ENCODE measurements at regions not wholly inside any gene's neighbourhood (a gene's known extent, or its start where the extent isn't known, plus 50 kb on each side); places are given as distances from the start of the nearest gene placed in this dataset.

- FAIRE-seq (no peak), DNase-seq (ENCODE audit: insufficient read length, low spot score) (no peak)
- TF ChIP-seq TAF1 (IDR thresholded peaks at IDR 0.05; ENCODE audit: low read depth, low read length) (no peak), POLR2AphosphoS5 (IDR thresholded peaks at IDR 0.05; ENCODE audit: low read depth, low read length) (no peak), POU2F2 (IDR thresholded peaks at IDR 0.05; ENCODE audit: low read depth, low read length) (no peak), SPI1 (IDR thresholded peaks at IDR 0.05; ENCODE audit: low read depth, low read length) (no peak), PAX5 (IDR thresholded peaks at IDR 0.05; ENCODE audit: insufficient read depth, low read length, severe bottlenecking) (no peak)
These were observed 66.6 kb upstream of the ZNF469 start for GRCh38 chr16:88316151-88316550.

DNA sequence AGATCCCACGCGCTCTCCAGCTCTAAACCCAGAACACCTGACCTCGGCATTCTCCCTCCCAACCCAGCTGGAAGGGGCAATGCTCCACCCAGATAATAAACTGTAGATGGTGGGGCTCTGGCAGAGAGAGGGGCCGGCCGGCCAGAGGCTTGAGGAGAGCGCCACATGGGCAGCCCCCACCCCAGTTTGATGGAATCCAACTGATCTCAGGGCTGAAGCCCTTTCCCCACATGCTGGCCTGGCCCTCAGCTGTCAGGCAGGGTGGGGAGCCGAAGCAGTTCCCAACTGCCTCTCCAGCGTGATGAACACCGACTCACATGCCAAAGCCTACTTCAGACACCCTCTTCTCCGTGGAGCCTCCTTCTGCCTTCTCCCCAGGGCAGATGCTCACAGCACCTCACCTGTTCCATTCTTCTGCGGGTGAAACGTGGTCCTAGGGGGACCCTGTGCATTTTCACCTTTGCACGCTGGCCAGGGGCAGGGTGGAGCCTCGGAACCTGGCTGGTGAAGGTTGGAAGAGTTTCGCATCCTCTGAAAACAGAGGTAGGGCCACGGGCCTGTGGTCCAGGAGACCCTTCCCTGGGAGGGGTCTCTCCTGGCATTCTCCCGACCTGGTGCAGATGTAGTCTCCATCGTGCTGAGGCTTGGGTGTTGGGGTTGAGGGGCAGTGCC is 65.7 kb upstream of the ZNF469 start:
- TF ChIP-seq POLR2A (IDR thresholded peaks at IDR 0.05; ENCODE audit: low read depth, low read length) (no peak), PAX5 (IDR thresholded peaks at IDR 0.05; ENCODE audit: insufficient read depth, low read length, severe bottlenecking) (no peak), POU2F2 (IDR thresholded peaks at IDR 0.05; ENCODE audit: low read depth, low read length) (no peak), POLR2AphosphoS5 (IDR thresholded peaks at IDR 0.05; ENCODE audit: low read depth, low read length) (no peak), TAF1 (IDR thresholded peaks at IDR 0.05; ENCODE audit: low read depth, low read length) (no peak), SPI1 (IDR thresholded peaks at IDR 0.05; ENCODE audit: low read depth, low read length) (no peak)
- FAIRE-seq, result no peak

DNA sequence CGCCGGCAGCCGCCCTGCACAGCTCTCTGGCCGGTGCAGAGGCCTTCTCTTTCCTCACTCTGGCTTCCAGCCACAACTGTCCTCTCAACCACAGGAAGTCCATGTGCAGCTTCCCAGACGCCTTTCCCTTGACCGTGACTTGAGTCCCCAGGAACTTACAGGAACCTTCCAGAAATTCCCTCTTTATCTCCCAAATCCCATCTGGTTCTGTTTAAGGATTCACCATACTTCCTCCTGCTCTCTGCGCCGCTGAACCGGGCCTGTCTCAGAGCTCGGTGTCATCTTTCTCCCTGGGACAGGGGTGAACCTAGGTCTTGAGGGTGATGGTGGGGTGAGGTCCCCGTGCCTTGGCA is 65.2 kb upstream of the ZNF469 start:
- no peak for TF ChIP-seq TAF1 (IDR thresholded peaks at IDR 0.05; ENCODE audit: low read depth, low read length)
- DNase-seq (ENCODE audit: insufficient read length, low spot score), result no peak
- no peak for FAIRE-seq

More for the DNA sequence above, 65.7 kb upstream of the ZNF469 start:
- no peak for DNase-seq (ENCODE audit: insufficient read length, low spot score)

GRCh38 chr16:88318051-88318450 is 64.7 kb upstream of the ZNF469 start:
- FAIRE-seq (no peak), DNase-seq (ENCODE audit: insufficient read length, low spot score) (no peak)
- TF ChIP-seq PAX5 (IDR thresholded peaks at IDR 0.05; ENCODE audit: insufficient read depth, low read length, severe bottlenecking) (no peak), SPI1 (IDR thresholded peaks at IDR 0.05; ENCODE audit: low read depth, low read length) (no peak), POLR2A (IDR thresholded peaks at IDR 0.05; ENCODE audit: low read depth, low read length) (no peak), TAF1 (IDR thresholded peaks at IDR 0.05; ENCODE audit: low read depth, low read length) (no peak), POLR2AphosphoS5 (IDR thresholded peaks at IDR 0.05; ENCODE audit: low read depth, low read length) (no peak), POU2F2 (IDR thresholded peaks at IDR 0.05; ENCODE audit: low read depth, low read length) (no peak)

GRCh38 chr16:88318521-88318920 is 64.2 kb upstream of the ZNF469 start:
- TF ChIP-seq SPI1 (IDR thresholded peaks at IDR 0.05; ENCODE audit: low read depth, low read length), result no peak
- no peak for TF ChIP-seq POLR2AphosphoS5 (IDR thresholded peaks at IDR 0.05; ENCODE audit: low read depth, low read length)
- no peak for TF ChIP-seq POLR2A (IDR thresholded peaks at IDR 0.05; ENCODE audit: low read depth, low read length)
- TF ChIP-seq TAF1 (IDR thresholded peaks at IDR 0.05; ENCODE audit: low read depth, low read length), result no peak
- TF ChIP-seq POU2F2 (IDR thresholded peaks at IDR 0.05; ENCODE audit: low read depth, low read length), result no peak
- no peak for TF ChIP-seq PAX5 (IDR thresholded peaks at IDR 0.05; ENCODE audit: insufficient read depth, low read length, severe bottlenecking)
- DNase-seq (ENCODE audit: insufficient read length, low spot score), result no peak
- FAIRE-seq, result no peak

DNA sequence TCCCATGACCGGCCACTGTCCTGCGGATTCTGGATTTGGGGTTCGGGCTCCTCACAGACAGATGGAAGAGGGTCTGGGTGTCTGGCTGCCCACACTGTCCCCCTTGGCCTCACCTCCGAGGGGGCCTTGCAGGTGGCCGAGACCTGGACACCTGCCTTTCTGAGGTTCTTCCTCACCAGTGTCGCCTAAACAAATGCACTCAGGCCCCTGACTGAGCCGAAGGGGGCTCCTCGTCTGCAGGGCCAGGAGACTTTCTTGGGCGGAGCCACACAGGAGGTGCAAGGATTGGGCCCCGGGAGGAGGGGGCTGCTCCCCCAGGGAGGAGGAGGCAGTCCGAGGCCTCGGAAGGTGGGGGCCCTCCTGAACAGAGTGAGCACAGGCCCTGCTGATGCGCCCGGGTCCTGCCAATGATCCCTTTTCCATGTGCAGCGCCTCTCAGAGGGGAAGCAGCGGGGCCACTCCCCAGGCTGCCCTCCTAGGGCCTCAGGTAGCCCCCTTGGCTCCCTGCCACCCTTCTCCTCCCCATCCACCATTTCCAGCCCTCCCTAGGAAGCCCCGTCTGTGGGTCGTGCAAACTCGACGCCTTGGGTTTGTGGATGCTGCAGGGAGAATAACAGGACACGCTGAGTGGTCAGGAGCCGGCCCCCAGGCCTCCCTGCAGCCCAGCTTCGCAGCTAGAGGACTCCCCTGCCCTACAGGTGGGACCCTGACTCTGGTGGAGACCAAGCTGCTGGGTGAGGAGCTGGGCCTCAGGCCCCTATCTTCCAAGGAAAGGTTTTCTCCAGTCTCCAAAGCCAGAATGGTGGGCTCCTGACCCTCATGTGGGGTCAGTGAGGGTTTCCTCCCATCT is 63.4 kb upstream of the ZNF469 start:
- FAIRE-seq (no peak), DNase-seq (ENCODE audit: insufficient read length, low spot score) (no peak)
- TF ChIP-seq POU2F2 (IDR thresholded peaks at IDR 0.05; ENCODE audit: low read depth, low read length) (no peak), PAX5 (IDR thresholded peaks at IDR 0.05; ENCODE audit: insufficient read depth, low read length, severe bottlenecking) (no peak), POLR2AphosphoS5 (IDR thresholded peaks at IDR 0.05; ENCODE audit: low read depth, low read length) (no peak), POLR2A (IDR thresholded peaks at IDR 0.05; ENCODE audit: low read depth, low read length) (no peak), SPI1 (IDR thresholded peaks at IDR 0.05; ENCODE audit: low read depth, low read length) (no peak), TAF1 (IDR thresholded peaks at IDR 0.05; ENCODE audit: low read depth, low read length) (no peak)

DNA sequence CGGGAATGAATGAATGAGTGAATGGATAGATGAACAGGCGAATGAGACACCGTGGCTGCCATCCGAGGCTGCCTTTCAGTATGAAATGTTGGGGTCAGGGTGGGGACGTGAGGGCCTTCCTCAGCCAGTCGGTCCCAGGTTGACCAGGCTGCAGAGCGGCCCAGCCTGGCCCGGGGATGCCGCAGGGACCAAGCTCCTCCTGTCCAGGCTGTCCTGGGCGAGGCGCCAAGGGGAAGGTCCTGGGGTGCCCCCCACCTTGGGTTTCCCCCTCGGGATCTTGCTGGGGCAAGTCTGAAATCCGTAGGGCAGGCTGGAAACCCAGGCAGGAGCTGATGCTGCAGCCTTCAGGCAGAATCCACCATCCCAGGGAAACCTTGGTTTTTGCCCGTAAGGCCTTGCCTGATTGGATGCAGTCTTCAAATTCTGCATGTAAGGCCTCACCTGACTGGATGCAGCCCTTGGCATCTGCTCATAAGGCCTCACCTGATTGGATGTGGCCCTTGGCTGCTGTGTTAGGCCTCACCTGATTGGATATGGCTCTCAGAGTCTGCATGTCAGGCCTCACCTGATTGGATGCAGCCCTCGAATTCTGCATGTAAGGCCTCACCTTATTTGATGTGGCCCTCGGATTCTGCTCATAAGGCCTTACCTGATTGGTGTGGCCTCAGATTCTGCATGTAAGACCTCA is 61.7 kb upstream of the ZNF469 start:
- TF ChIP-seq SPI1 (IDR thresholded peaks at IDR 0.05; ENCODE audit: low read depth, low read length) (no peak), PAX5 (IDR thresholded peaks at IDR 0.05; ENCODE audit: insufficient read depth, low read length, severe bottlenecking) (no peak), POLR2A (IDR thresholded peaks at IDR 0.05; ENCODE audit: low read depth, low read length) (no peak), POLR2AphosphoS5 (IDR thresholded peaks at IDR 0.05; ENCODE audit: low read depth, low read length) (no peak), POU2F2 (IDR thresholded peaks at IDR 0.05; ENCODE audit: low read depth, low read length) (no peak), TAF1 (IDR thresholded peaks at IDR 0.05; ENCODE audit: low read depth, low read length) (no peak)
- FAIRE-seq (no peak), DNase-seq (ENCODE audit: insufficient read length, low spot score) (no peak)

DNA sequence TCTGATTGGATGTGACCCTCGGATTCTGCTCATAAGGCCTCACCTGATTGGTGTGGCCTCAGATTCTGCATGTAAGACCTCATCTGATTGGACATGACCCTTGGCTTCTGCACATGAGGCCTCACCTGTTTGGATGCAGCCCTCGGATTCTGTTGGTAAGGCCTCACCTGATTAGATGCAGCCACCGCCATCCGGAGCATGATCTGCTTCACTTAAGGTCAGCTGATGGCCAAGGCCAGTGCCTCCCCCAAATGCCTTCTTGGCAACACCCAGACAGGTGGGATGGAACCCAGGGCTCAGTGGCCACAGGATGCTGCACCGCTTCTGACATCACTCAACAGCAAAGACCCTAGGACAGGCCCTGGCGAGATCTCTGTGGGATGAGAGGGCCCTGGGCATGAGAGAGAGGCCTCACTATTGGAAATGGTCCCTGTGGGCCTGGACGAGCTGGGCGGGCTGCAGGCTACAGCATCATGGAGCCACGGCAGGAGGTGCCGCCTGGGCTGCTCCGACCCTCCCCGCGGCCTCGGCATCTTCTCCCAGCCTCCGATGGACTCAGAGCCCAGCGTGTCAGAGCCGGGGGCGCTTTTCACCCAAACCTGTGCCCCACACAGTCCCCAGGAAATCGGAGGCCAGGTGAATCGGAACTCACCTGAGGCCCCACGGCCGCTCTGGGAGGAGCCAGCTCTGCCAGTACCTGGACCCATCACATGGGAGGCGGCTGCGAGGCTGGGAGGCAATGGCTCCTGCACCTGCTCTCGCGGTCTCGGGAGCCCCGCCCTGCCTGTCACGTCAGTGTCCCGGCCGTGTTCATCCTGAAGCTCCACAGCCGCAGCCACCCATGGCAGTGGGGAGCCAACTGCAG is 60.9 kb upstream of the ZNF469 start:
- DNase-seq (ENCODE audit: insufficient read length, low spot score), result no peak
- TF ChIP-seq PAX5 (IDR thresholded peaks at IDR 0.05; ENCODE audit: insufficient read depth, low read length, severe bottlenecking), result no peak
- no peak for TF ChIP-seq SPI1 (IDR thresholded peaks at IDR 0.05; ENCODE audit: low read depth, low read length)
- TF ChIP-seq TAF1 (IDR thresholded peaks at IDR 0.05; ENCODE audit: low read depth, low read length), result no peak
- no peak for TF ChIP-seq POLR2A (IDR thresholded peaks at IDR 0.05; ENCODE audit: low read depth, low read length)
- TF ChIP-seq POLR2AphosphoS5 (IDR thresholded peaks at IDR 0.05; ENCODE audit: low read depth, low read length), result no peak
- no peak for TF ChIP-seq POU2F2 (IDR thresholded peaks at IDR 0.05; ENCODE audit: low read depth, low read length)
- no peak for FAIRE-seq
